Colonic mucosa (tissue), 4 donors: ENCODE measurements at regions not wholly inside any gene's neighbourhood (a gene's known extent, or its start where the extent isn't known, plus 50 kb on each side); places are given as distances from the start of the nearest gene placed in this dataset.
"Not testable (repeated sequence)": the region's sequence is repeated elsewhere in the genome, so short reads cannot be mapped to it uniquely, and the experiment has no call there.

ENCODE experiments used
- DNase-seq: peaks from one replicate; pipeline ENCODE4 v3.0.0-alpha.2; 2020
- H3K27ac ChIP-seq: fragments of 200-600 bp; one replicate; pipeline ENCODE4 v1.8.0; 2021
- H3K27me3 ChIP-seq: fragments of 200-600 bp; one replicate; pipeline ENCODE4 v1.8.0; 2021
- H3K36me3 ChIP-seq: fragments of 200-600 bp; one replicate; pipeline ENCODE4 v1.8.0; 2021
- H3K4me1 ChIP-seq: fragments of 200-600 bp; one replicate; pipeline ENCODE4 v1.8.0; 2021; ENCODE audit warnings: mild to moderate bottlenecking
- H3K4me3 ChIP-seq: fragments of 200-600 bp; one replicate; pipeline ENCODE4 v1.8.0; 2021
- H3K9ac ChIP-seq, 2 donors: one replicate each; pipeline ENCODE4 v1.7.0; 2013; ENCODE audit warnings: control low read depth in 2 of 2, low read depth in 2 of 2, low read length in 2 of 2
- H3K9me3 ChIP-seq: fragments of 200-600 bp; one replicate; pipeline ENCODE4 v1.8.0; 2021
- CTCF ChIP-seq: fragments of 200-600 bp; IDR thresholded peaks from one replicate; pipeline ENCODE4 v1.8.0; 2022; ENCODE audit warnings: antibody characterized with exemption, mild to moderate bottlenecking
- intact Hi-C: fragments of 100-400 bp; cut with DNase I; formaldehyde crosslinking; loops from one replicate; pipeline ENCODE4 v1.14.1; 2022
- donor health status: healthy.
- donor health status: DM: no; HTN: no; CAD: no.
- donor health status: DM: no; HTN: no; CAD: no.

- H3K36me3 ChIP-seq, intact Hi-C loops, H3K9ac ChIP-seq, H3K27ac ChIP-seq, DNase-seq, H3K9me3 ChIP-seq, H3K4me1 ChIP-seq, H3K4me3 ChIP-seq, H3K27me3 ChIP-seq: not testable (repeated sequence)
These were observed 177.5 kb upstream of the FOXD4L5 start for GRCh38 chr9:65462476-65462875.

- H3K9ac ChIP-seq = no peak overlapping the region
- H3K4me1 ChIP-seq = no peaks in the 10 kb centered on the region
- H3K27ac ChIP-seq = no peak overlapping the region
- no peak for TF ChIP-seq CTCF
- H3K4me3 ChIP-seq = no peak overlapping the region
- H3K27me3 ChIP-seq = no peaks in the 10 kb centered on the region
- H3K9me3 ChIP-seq = no peaks in the 10 kb centered on the region
- no peaks in the 10 kb centered on the region for H3K36me3 ChIP-seq
- intact Hi-C loops = no loop called here
- no peak for DNase-seq
These were observed 174.8 kb upstream of the FOXD4L5 start for GRCh38 chr9:65459756-65460320.

- no peaks in the 10 kb centered on the region for H3K9me3 ChIP-seq
- H3K4me3 ChIP-seq = no peak overlapping the region
- no peak overlapping the region for H3K27ac ChIP-seq
- intact Hi-C loops = no loop called here
- H3K9ac ChIP-seq = no peak overlapping the region
- no peaks in the 10 kb centered on the region for H3K27me3 ChIP-seq
- no peaks in the 10 kb centered on the region for H3K36me3 ChIP-seq
- no peaks in the 10 kb centered on the region for H3K4me1 ChIP-seq
- no peak for DNase-seq
- no peak for TF ChIP-seq CTCF
These were observed 174.0 kb upstream of the FOXD4L5 start for GRCh38 chr9:65458992-65459391.

GRCh38 chr9:65458465-65458864, 173.5 kb upstream of the FOXD4L5 start:
- H3K27ac ChIP-seq = no peak overlapping the region
- no peak for DNase-seq
- no peaks in the 10 kb centered on the region for H3K36me3 ChIP-seq
- intact Hi-C loops = no loop called here
- no peaks in the 10 kb centered on the region for H3K27me3 ChIP-seq
- no peaks in the 10 kb centered on the region for H3K4me1 ChIP-seq
- no peaks in the 10 kb centered on the region for H3K9me3 ChIP-seq
- no peak for TF ChIP-seq CTCF
- H3K9ac ChIP-seq = no peak overlapping the region
- H3K4me3 ChIP-seq = no peak overlapping the region

- not testable (repeated sequence) for H3K9me3 ChIP-seq, H3K27me3 ChIP-seq
These were observed 172.0 kb upstream of the FOXD4L5 start for GRCh38 chr9:65456991-65457390.

GRCh38 chr9:65455751-65456647, 171.0 kb upstream of the FOXD4L5 start:
- H3K36me3 ChIP-seq, H3K27ac ChIP-seq, DNase-seq, H3K4me3 ChIP-seq, H3K4me1 ChIP-seq, H3K9me3 ChIP-seq, H3K9ac ChIP-seq, H3K27me3 ChIP-seq, intact Hi-C loops: not testable (repeated sequence)

More at GRCh38 chr9:65456991-65457390, 172.0 kb upstream of the FOXD4L5 start:
- H3K4me3 ChIP-seq, H3K36me3 ChIP-seq, H3K27ac ChIP-seq, H3K9ac ChIP-seq, H3K4me1 ChIP-seq, intact Hi-C loops, DNase-seq: not testable (repeated sequence)

GRCh38 chr9:65455136-65455535, 170.1 kb upstream of the FOXD4L5 start:
- H3K9ac ChIP-seq, H3K4me1 ChIP-seq, intact Hi-C loops, H3K36me3 ChIP-seq, DNase-seq, H3K4me3 ChIP-seq, H3K9me3 ChIP-seq, H3K27me3 ChIP-seq, H3K27ac ChIP-seq: not testable (repeated sequence)

- H3K9me3 ChIP-seq, H3K36me3 ChIP-seq, H3K4me3 ChIP-seq, H3K27ac ChIP-seq, H3K27me3 ChIP-seq, H3K9ac ChIP-seq, DNase-seq, intact Hi-C loops, H3K4me1 ChIP-seq: not testable (repeated sequence)
These were observed 169.7 kb upstream of the FOXD4L5 start for GRCh38 chr9:65454666-65455065.

GRCh38 chr9:65454034-65454433, 169.0 kb upstream of the FOXD4L5 start:
- H3K9me3 ChIP-seq, DNase-seq, H3K4me3 ChIP-seq, intact Hi-C loops, H3K4me1 ChIP-seq, H3K9ac ChIP-seq, H3K36me3 ChIP-seq, H3K27ac ChIP-seq, H3K27me3 ChIP-seq: not testable (repeated sequence)

- H3K27me3 ChIP-seq, H3K36me3 ChIP-seq, H3K9me3 ChIP-seq, DNase-seq, H3K4me3 ChIP-seq, H3K27ac ChIP-seq, H3K9ac ChIP-seq, intact Hi-C loops, H3K4me1 ChIP-seq: not testable (repeated sequence)
These were observed 165.0 kb upstream of the FOXD4L5 start for GRCh38 chr9:65449886-65450610.
